PC-9 (cell line): ENCODE measurements at regions not wholly inside any gene's neighbourhood (a gene's known extent, or its start where the extent isn't known, plus 50 kb on each side); places are given as distances from the start of the nearest gene placed in this dataset.

Experiments used
- BruUV-seq: library from RNA; stranded (reverse); fragments of 400-500 nt; replicated peaks from 2 replicates; lab custom pipeline; 2021; lab: Mats Ljungman, UMichigan
- CTCF ChIA-PET: fragments of 300-600 bp; sonication (Branson Sonifier 250); formaldehyde crosslinking; loops from one replicate; lab custom pipeline; 2022; ENCODE audit warnings: antibody characterized with exemption; lab: Charles Lee
- POLR2A ChIA-PET: fragments of 300-600 bp; sonication (Branson Sonifier 250); formaldehyde crosslinking; loops from one replicate; lab custom pipeline; 2022; ENCODE audit warnings: antibody characterized with exemption; ENCODE audit not compliant: unreplicated experiment; lab: Charles Lee
- DNase-seq, 2 experiments: peaks; one replicate each; pipeline versions ENCODE4 v3.0.0 to v3.0.0-alpha.2; 2015 to 2022; ENCODE audit warnings: mixed read lengths in 1 of 2
- H2AFZ ChIP-seq: fragments of 200-600 bp; sonication (generic); 2 replicates; pipeline ENCODE4 v1.8.1; 2017; ENCODE audit warnings: antibody characterized with exemption
- H3F3A ChIP-seq: fragments of 200-600 bp; sonication (generic); 2 replicates; pipeline ENCODE4 v1.8.1; 2017; ENCODE audit warnings: antibody characterized with exemption, mild to moderate bottlenecking, low read depth; ENCODE audit not compliant: insufficient read depth
- H3K27ac ChIP-seq: fragments of 200-600 bp; sonication (generic); 2 replicates; pipeline ENCODE4 v1.6.1; 2016; ENCODE audit warnings: mixed run types
- H3K27me3 ChIP-seq: fragments of 200-600 bp; sonication (generic); 2 replicates; pipeline ENCODE4 v1.6.1; 2016; ENCODE audit warnings: low read depth, mixed run types; ENCODE audit not compliant: insufficient read depth
- H3K36me3 ChIP-seq: fragments of 200-600 bp; sonication (generic); 2 replicates; pipeline ENCODE4 v1.6.1; 2016; ENCODE audit warnings: low read depth, mixed run types
- H3K4me1 ChIP-seq: fragments of 200-600 bp; sonication (generic); replicated peaks from 2 replicates; pipeline ENCODE4 v1.6.1; 2016; ENCODE audit warnings: mixed run types; ENCODE audit not compliant: insufficient read depth
- H3K4me2 ChIP-seq: fragments of 200-600 bp; sonication (generic); 2 replicates; pipeline ENCODE4 v1.6.1; 2017; ENCODE audit warnings: mixed run types
- H3K4me3 ChIP-seq: fragments of 200-600 bp; sonication (generic); 2 replicates; pipeline ENCODE4 v1.6.1; 2016; ENCODE audit warnings: mixed run types
- H3K79me2 ChIP-seq: fragments of 200-600 bp; sonication (generic); 2 replicates; pipeline ENCODE4 v1.6.1; 2017; ENCODE audit warnings: low read depth, mixed run types
- H3K9me2 ChIP-seq: fragments of 200-600 bp; sonication (generic); 2 replicates; pipeline ENCODE4 v1.8.1; 2017; ENCODE audit warnings: mild to moderate bottlenecking; ENCODE audit not compliant: insufficient read depth
- H3K9me3 ChIP-seq: fragments of 200-600 bp; sonication (generic); 2 replicates; pipeline ENCODE4 v1.8.1; 2016; ENCODE audit warnings: low read depth; ENCODE audit not compliant: insufficient read depth
- H4K20me1 ChIP-seq: fragments of 200-600 bp; sonication (generic); 2 replicates; pipeline ENCODE4 v1.8.1; 2017; ENCODE audit not compliant: insufficient read depth
- EZH2 ChIP-seq: fragments of 200-600 bp; sonication (generic); IDR thresholded peaks from 2 replicates; pipeline ENCODE4 v1.8.0; 2017; ENCODE audit warnings: antibody characterized with exemption, low read depth
- intact Hi-C: fragments of 100-400 bp; cut with micrococcal nuclease; formaldehyde crosslinking; loops from one replicate; pipeline ENCODE4 v1.10.0; 2022; ENCODE audit not compliant: unreplicated experiment
- TF ChIP-seq, protein P1 (sequence below): fragments of 200-600 bp; sonication (generic); conservative IDR thresholded peaks from 2 replicates; pipeline ENCODE4 v1.6.1; 2017; ENCODE audit warnings: mixed run types, antibody characterized with exemption, mild to moderate bottlenecking, moderate library complexity

DNA sequence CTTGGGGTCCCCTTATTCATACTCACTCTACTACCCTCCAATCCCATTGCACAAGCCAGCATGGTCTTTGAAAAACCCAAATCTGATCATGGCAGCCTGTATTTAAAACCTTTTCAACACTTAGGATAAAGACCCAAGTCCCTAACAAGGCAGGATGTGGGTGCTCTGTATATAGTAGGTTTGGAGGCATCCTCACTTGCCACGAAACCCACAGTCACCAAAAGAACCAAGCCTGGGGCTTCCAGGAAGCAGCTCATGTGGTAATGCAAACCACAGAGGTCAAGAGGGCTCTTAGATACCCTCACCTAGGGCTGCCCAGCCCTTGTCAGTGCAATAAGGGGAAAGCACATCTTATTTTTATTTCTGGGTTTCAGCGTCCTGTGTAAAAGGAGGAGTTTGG, 218.6 kb upstream of the ASIC2 start:
- Histone ChIP-seq H3K27me3 (peaks cover 38% of the 10 kb centered on the region), H3K4me1 (no peaks in the 10 kb centered on the region), H3K9me2 (no peaks in the 10 kb centered on the region), H2AFZ (no peak overlapping the region), H3K27ac (no peak overlapping the region), H3K4me3 (no peak overlapping the region), H3K79me2 (no peaks in the 10 kb centered on the region), H3F3A (no peaks in the 10 kb centered on the region), H3K36me3 (no peaks in the 10 kb centered on the region), H3K9me3 (no peaks in the 10 kb centered on the region), H4K20me1 (no peaks in the 10 kb centered on the region; the same call in 1 of the 2 replicates), H3K4me2 (no peak overlapping the region)
- DNase-seq: no peak
- TF ChIP-seq EZH2: no peak
- TF ChIP-seq, protein P1, sequence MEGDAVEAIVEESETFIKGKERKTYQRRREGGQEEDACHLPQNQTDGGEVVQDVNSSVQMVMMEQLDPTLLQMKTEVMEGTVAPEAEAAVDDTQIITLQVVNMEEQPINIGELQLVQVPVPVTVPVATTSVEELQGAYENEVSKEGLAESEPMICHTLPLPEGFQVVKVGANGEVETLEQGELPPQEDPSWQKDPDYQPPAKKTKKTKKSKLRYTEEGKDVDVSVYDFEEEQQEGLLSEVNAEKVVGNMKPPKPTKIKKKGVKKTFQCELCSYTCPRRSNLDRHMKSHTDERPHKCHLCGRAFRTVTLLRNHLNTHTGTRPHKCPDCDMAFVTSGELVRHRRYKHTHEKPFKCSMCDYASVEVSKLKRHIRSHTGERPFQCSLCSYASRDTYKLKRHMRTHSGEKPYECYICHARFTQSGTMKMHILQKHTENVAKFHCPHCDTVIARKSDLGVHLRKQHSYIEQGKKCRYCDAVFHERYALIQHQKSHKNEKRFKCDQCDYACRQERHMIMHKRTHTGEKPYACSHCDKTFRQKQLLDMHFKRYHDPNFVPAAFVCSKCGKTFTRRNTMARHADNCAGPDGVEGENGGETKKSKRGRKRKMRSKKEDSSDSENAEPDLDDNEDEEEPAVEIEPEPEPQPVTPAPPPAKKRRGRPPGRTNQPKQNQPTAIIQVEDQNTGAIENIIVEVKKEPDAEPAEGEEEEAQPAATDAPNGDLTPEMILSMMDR: no peak
- POLR2A ChIA-PET: no interaction called here
- CTCF ChIA-PET: no interaction called here
- BruUV-seq: no TSS peak
- intact Hi-C loops: no loop called here

DNA sequence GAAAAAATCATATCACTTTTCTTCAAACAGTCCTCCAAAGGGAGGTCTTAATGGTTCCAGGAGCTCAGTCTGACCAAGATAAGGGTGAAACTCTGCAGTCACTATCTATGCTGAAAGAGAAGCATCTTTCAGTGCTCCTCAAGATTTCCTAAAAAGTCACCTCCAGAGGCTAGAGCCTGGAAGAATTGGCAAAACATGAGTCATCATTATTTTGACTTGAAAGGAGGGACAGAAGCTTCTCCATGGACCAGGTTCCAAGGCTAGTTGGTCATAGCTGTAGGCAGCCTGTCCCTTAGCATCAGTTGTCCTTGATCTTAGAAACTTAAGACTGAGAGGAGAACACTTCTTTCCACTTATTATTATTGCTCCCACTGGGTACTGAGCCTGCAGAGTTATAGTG, 219.0 kb upstream of the ASIC2 start:
- Histone ChIP-seq H3K9me2 (no peaks in the 10 kb centered on the region), H3K79me2 (no peaks in the 10 kb centered on the region), H3K27ac (no peak overlapping the region), H3K4me3 (no peak overlapping the region), H3K9me3 (no peaks in the 10 kb centered on the region), H3K27me3 (peaks cover 38% of the 10 kb centered on the region), H2AFZ (no peak overlapping the region), H3F3A (no peaks in the 10 kb centered on the region), H3K4me1 (no peaks in the 10 kb centered on the region), H4K20me1 (no peaks in the 10 kb centered on the region; the same call in 1 of the 2 replicates), H3K36me3 (no peaks in the 10 kb centered on the region), H3K4me2 (no peak overlapping the region)
- ChIA-PET POLR2A (no interaction called here), CTCF (no interaction called here)
- intact Hi-C loops: no loop called here
- TF ChIP-seq, protein P1: no peak
- TF ChIP-seq EZH2: no peak
- no TSS peak for BruUV-seq
- no peak for DNase-seq

DNA sequence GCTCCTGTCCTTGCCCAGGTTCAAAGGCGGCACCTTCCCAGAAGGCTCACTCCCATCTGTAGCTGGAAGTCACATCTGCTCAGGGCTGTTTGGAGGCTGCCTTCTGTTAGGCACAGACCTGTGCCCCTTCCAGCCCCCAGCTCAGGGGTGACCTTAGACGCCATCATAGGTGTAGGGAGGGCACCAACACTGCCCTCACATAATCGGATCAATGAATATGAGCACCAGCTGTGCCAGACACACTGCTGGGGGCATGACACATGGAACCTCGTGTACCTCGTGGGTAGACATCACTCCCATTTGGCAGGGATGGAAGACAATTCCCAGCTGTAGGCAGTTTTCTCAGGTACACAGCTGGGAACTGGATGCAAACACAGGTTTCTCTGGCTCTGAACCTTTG, 220.7 kb upstream of the ASIC2 start:
- Histone ChIP-seq H3K4me1 (no peaks in the 10 kb centered on the region), H3K9me3 (no peaks in the 10 kb centered on the region), H4K20me1 (no peaks in the 10 kb centered on the region; the same call in 1 of the 2 replicates), H2AFZ (no peak overlapping the region), H3K79me2 (no peaks in the 10 kb centered on the region), H3K4me2 (no peak overlapping the region), H3F3A (no peaks in the 10 kb centered on the region), H3K27me3 (peaks cover 41% of the 10 kb centered on the region), H3K27ac (no peak overlapping the region), H3K4me3 (no peak overlapping the region), H3K36me3 (no peaks in the 10 kb centered on the region), H3K9me2 (no peaks in the 10 kb centered on the region)
- intact Hi-C loops: no loop called here
- TF ChIP-seq EZH2: no peak
- TF ChIP-seq, protein P1: no peak
- BruUV-seq: no TSS peak
- POLR2A ChIA-PET: interaction anchor here (0.7 kb wide), 1 partner anchor 17 kb away, joined by 3 read pairs; no protein-coding TSS in a partner anchor
- CTCF ChIA-PET: no interaction called here
- DNase-seq: no peak
